Cardiac septum (tissue), 1 donor: ENCODE measurements at regions not wholly inside any gene's neighbourhood (a gene's known extent, or its start where the extent isn't known, plus 50 kb on each side); places are given as distances from the start of the nearest gene placed in this dataset.
A peak's percentile ranks its signal among the peaks of the same experiment; 100 is the strongest.

ENCODE experiments used
- DNase-seq: peaks from one replicate; pipeline ENCODE4 v3.0.0-alpha.2; 2020; ENCODE audit warnings: low spot score
- intact Hi-C: fragments of 100-400 bp; cut with DNase I; formaldehyde crosslinking; loops from one replicate; pipeline ENCODE4 v1.14.0; 2022
- donor health status: DM: no; HTN: no; CAD: no.

GRCh38 chr10:47241256-47241655 lies 58.7 kb upstream of the GDF10 start:
- intact Hi-C loops, result no loop called here
- peak; percentile 29 for DNase-seq

GRCh38 chr10:47241946-47242867 lies 57.8 kb upstream of the GDF10 start:
- DNase-seq, result peak; percentile 43
- intact Hi-C loops, result no loop called here

GRCh38 chr10:47243356-47243755 lies 56.6 kb upstream of the GDF10 start:
- DNase-seq, result peak; percentile 38
- intact Hi-C loops, result no loop called here

- peak; percentile 73 for DNase-seq
- intact Hi-C loops, result no loop called here
Measured at GRCh38 chr10:47243791-47244190, 56.2 kb upstream of the GDF10 start.

- intact Hi-C loops, result no loop called here
- peak; percentile 63 for DNase-seq
Measured at GRCh38 chr10:47244560-47245500, 55.2 kb upstream of the GDF10 start.

GRCh38 chr10:47245731-47246350 lies 54.2 kb upstream of the GDF10 start:
- peak; percentile 61 for DNase-seq

GRCh38 chr10:47246406-47247147 lies 53.4 kb upstream of the GDF10 start:
- peak; percentile 31 for DNase-seq
- intact Hi-C loops, result no loop called here

More at GRCh38 chr10:47245731-47246350, 54.2 kb upstream of the GDF10 start:
- intact Hi-C loops, result no loop called here

GRCh38 chr10:47247148-47248059 lies 52.6 kb upstream of the GDF10 start:
- DNase-seq, result peak; percentile 54
- intact Hi-C loops, result no loop called here

- peak; percentile 63 for DNase-seq
- intact Hi-C loops, result no loop called here
Measured at GRCh38 chr10:47248386-47249090, 51.5 kb upstream of the GDF10 start.

- DNase-seq, result no peak
- intact Hi-C loops, result no loop called here
Measured at GRCh38 chr10:47249881-47250280, 50.1 kb upstream of the GDF10 start.
